ENCODE measurements at regions not wholly inside any gene's neighbourhood (a gene's known extent, or its start where the extent isn't known, plus 50 kb on each side); places are given as distances from the start of the nearest gene placed in this dataset.

GRCh38 chr5:116806836-116807235 is 232.2 kb upstream of the SEMA6A start:
- TF ChIP-seq POLR2A (IDR thresholded peaks at IDR 0.05; ENCODE audit: low read length) (no peak), GATA1 (IDR thresholded peaks at IDR 0.05; ENCODE audit: low read depth, low read length) (no peak)
